Left lung (tissue), 4 donors: ENCODE measurements at regions not wholly inside any gene's neighbourhood (a gene's known extent, or its start where the extent isn't known, plus 50 kb on each side); places are given as distances from the start of the nearest gene placed in this dataset.
A peak's percentile ranks its signal among the peaks of the same experiment; 100 is the strongest.

Experiments
- ATAC-seq: fragments of 200-7000 bp; cut with Tn5 transposase; one replicate; pipeline ENCODE4 v1.9.1; 2020; ENCODE audit warnings: moderate library complexity
- DNase-seq, 4 donors: peaks; one replicate each; pipeline ENCODE4 v3.0.0-alpha.2; 2013 to 2020
- H3K27ac ChIP-seq, 2 donors: fragments of 200-600 bp; sonication (generic) in 1 of 2; one replicate each; pipeline versions ENCODE4 v1.5.0 to v1.8.0; 2020 to 2021
- H3K27me3 ChIP-seq, 2 donors: fragments of 200-600 bp; sonication (generic) in 1 of 2; one replicate each; pipeline versions ENCODE4 v1.5.0 to v1.8.0; 2020 to 2021
- H3K36me3 ChIP-seq, 2 donors: fragments of 200-600 bp; sonication (generic) in 1 of 2; one replicate each; pipeline versions ENCODE4 v1.5.0 to v1.8.0; 2020 to 2021
- H3K4me1 ChIP-seq, 2 donors: fragments of 200-600 bp; one replicate each; pipeline ENCODE4 v1.8.0; 2021
- H3K4me3 ChIP-seq, 2 donors: fragments of 200-600 bp; sonication (generic) in 1 of 2; one replicate each; pipeline versions ENCODE4 v1.5.0 to v1.8.0; 2020 to 2021; ENCODE audit warnings: mild to moderate bottlenecking in 1 of 2
- H3K9me3 ChIP-seq, 2 donors: fragments of 200-600 bp; sonication (generic) in 1 of 2; one replicate each; pipeline versions ENCODE4 v1.5.0 to v1.8.0; 2020 to 2021
- CTCF ChIP-seq, 2 donors: fragments of 200-600 bp; sonication (generic) in 1 of 2; IDR thresholded peaks; one replicate each; pipeline versions ENCODE4 v1.5.0 to v1.8.0; 2021; ENCODE audit warnings: antibody characterized with exemption in 2 of 2
- intact Hi-C, 2 donors: fragments of 100-400 bp; cut with DNase I; formaldehyde crosslinking; loops; one replicate each; pipeline versions ENCODE4 v1.11.2 to v1.14.2; 2022
- donor health status: DM: no; HTN: yes; CAD: no.
- donor health status: DM: no; HTN: no; CAD: no.

DNA sequence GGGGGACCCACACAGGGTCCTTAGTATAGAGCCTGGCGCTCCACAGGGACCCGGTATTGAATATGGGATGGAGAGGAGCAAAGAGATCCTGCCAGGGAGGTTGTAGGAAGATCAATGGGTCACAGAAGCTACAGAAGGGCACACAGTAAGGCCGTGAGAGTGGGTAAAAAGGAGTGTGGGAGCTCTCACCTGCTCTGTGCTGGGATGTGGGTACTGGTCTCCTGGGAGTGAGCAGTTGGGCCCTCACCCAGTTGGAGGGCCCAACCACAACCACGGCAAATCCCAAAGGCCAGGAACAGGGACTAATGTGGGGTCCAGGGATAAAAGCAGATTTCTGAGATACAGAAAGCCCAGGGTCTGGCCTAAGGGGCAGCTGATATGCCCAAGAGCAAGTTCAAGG, 59.9 kb upstream of the SMOX start:
- Histone ChIP-seq H3K9me3 (no peaks in the 10 kb centered on the region), H3K4me3 (no peak overlapping the region), H3K27me3 (no peaks in the 10 kb centered on the region), H3K36me3 (no peaks in the 10 kb centered on the region), H3K27ac (no peak overlapping the region), H3K4me1 (peaks cover 3 to 57% of the 10 kb centered on the region in 2 donors)
- DNase-seq (no peak), ATAC-seq (no peak)
- TF ChIP-seq CTCF (IDR thresholded peaks at IDR 0.05): no peak
- intact Hi-C loops: no loop called here

- no peak for ATAC-seq
- no peak for TF ChIP-seq CTCF (IDR thresholded peaks at IDR 0.05)
- no peak for DNase-seq
- no peaks in the 10 kb centered on the region for H3K9me3 ChIP-seq
- no peaks in the 10 kb centered on the region for H3K27me3 ChIP-seq
- no peak overlapping the region for H3K4me3 ChIP-seq
- H3K27ac ChIP-seq: no peak overlapping the region
- intact Hi-C loops: no loop called here
- H3K4me1 ChIP-seq: peaks cover 3 to 64% of the 10 kb centered on the region in 2 donors
- H3K36me3 ChIP-seq: no peaks in the 10 kb centered on the region
Measured at GRCh38 chr20:4087923-4088322, 60.7 kb upstream of the SMOX start.

DNA sequence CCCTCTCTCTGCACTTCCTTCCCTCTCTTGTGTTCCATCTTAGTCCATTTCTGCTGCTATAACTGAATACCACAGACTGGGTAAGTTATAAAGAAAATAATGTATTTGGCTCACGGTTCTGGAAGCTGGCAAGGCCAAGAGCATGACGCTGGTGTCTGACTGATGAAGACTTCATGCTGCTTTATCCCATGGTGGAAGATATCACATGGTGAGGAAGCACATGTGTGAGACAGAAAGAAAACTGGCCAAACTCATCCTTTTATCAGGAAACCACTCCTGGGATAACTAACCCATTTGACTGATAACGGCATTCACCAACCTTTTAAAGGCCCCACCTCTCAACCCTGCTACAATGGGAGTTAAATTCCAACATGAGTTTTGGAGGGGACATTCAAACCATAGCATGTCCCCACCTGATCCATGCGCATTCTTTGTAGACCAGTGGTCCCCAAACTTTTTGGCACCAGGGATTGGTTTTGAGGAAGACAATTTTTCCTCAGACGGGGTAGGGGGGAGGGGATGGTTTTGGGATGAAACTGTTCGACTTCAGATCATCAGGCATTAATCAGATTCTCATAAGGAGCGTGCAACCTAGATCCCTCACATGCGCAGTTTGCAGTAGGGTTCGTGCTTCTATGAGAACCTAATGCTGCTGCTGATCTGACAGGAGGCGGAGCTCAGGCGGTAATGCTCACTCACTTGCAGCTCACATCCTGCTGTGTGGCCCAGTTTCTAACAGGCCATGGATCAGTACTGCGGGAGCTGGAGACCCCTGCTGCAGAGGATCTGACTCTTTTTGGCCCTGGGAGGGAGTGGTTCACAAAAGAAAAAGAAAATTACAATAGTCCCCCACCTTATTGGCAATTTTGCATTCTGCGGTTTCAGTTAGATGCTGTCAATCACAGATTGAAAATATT, 61.6 kb upstream of the SMOX start:
- no peak for TF ChIP-seq CTCF (IDR thresholded peaks at IDR 0.05)
- intact Hi-C loops: no loop called here

DNA sequence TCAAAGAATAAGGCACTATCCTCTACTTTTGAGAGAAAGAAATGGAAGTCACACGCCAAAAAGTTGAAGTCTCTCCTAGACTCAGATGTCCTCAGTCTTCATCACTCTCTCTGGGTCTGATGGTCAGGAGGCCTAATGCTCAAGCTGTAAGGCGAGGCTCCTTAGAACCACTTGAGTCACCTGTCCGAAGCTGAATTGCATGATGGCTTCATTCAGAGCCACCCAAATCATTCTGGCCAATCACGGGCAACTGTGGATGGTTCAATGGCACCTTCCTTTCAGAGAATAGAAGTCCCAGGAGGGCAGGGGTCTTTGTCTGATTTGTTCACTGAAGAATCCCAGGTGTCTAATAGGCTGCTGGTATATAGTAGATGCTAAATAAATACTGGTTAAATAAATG, 63.9 kb upstream of the SMOX start:
- Histone ChIP-seq H3K9me3 (no peaks in the 10 kb centered on the region), H3K4me3 (no peak overlapping the region), H3K4me1 (peaks cover 3 to 57% of the 10 kb centered on the region in 2 donors), H3K36me3 (no peaks in the 10 kb centered on the region), H3K27me3 (no peaks in the 10 kb centered on the region), H3K27ac (peak overlapping the region in 1 of 2 donors; percentile 93)
- TF ChIP-seq CTCF (IDR thresholded peaks at IDR 0.05): no peak
- no peak for DNase-seq
- peak; percentile 7 for ATAC-seq
- intact Hi-C loops: loop anchor here in 1 of 2 donors (2.0 kb wide), 1 partner anchor 70 kb away; the partner anchor contains the start of gene RNF24

More for the DNA sequence above, 61.6 kb upstream of the SMOX start:
- Histone ChIP-seq H3K27me3 (no peaks in the 10 kb centered on the region), H3K4me3 (no peak overlapping the region), H3K36me3 (no peaks in the 10 kb centered on the region), H3K9me3 (no peaks in the 10 kb centered on the region), H3K4me1 (peaks cover 3 to 70% of the 10 kb centered on the region in 2 donors), H3K27ac (no peak overlapping the region)
- DNase-seq: no peak
- no peak for ATAC-seq

GRCh38 chr20:4084096-4084495, 64.5 kb upstream of the SMOX start:
- no peak for ATAC-seq
- H3K36me3 ChIP-seq: no peaks in the 10 kb centered on the region
- peak overlapping the region in 1 of 2 donors; percentile 93 for H3K27ac ChIP-seq
- no peak for TF ChIP-seq CTCF (IDR thresholded peaks at IDR 0.05)
- no peak overlapping the region for H3K4me3 ChIP-seq
- H3K4me1 ChIP-seq: peaks cover 3 to 57% of the 10 kb centered on the region in 2 donors
- intact Hi-C loops: loop anchor here in 1 of 2 donors (2.0 kb wide), 1 partner anchor 69 kb away; the partner anchor contains the start of gene RNF24
- no peak for DNase-seq
- H3K9me3 ChIP-seq: no peaks in the 10 kb centered on the region
- H3K27me3 ChIP-seq: no peaks in the 10 kb centered on the region
